ENCODE measurements at regions not wholly inside any gene's neighbourhood (a gene's known extent, or its start where the extent isn't known, plus 50 kb on each side); places are given as distances from the start of the nearest gene placed in this dataset.

GRCh38 chr21:27817902-27818623 is 851.2 kb upstream of the ADAMTS5 start:
- DNase-seq (ENCODE audit: extremely low read depth in 1 of 2, low read depth in 1 of 2), result no peak

GRCh38 chr21:27817074-27817473 is 850.2 kb upstream of the ADAMTS5 start:
- no peak for DNase-seq (ENCODE audit: extremely low read depth in 1 of 2, low read depth in 1 of 2)

- no peak for DNase-seq (ENCODE audit: extremely low read depth in 1 of 2, low read depth in 1 of 2)
These were observed 849.4 kb upstream of the ADAMTS5 start for GRCh38 chr21:27816301-27816700.

- no peak for DNase-seq (ENCODE audit: extremely low read depth in 1 of 2, low read depth in 1 of 2)
These were observed 847.3 kb upstream of the ADAMTS5 start for GRCh38 chr21:27814226-27814625.

- no peak for DNase-seq (ENCODE audit: extremely low read depth in 1 of 2, low read depth in 1 of 2)
These were observed 846.9 kb upstream of the ADAMTS5 start for GRCh38 chr21:27813750-27814149.

GRCh38 chr21:27813344-27813743 is 846.5 kb upstream of the ADAMTS5 start:
- DNase-seq (ENCODE audit: extremely low read depth in 1 of 2, low read depth in 1 of 2), result no peak

GRCh38 chr21:27812279-27812678 is 845.4 kb upstream of the ADAMTS5 start:
- DNase-seq (ENCODE audit: extremely low read depth in 1 of 2, low read depth in 1 of 2), result no peak

- no peak for DNase-seq (ENCODE audit: extremely low read depth in 1 of 2, low read depth in 1 of 2)
These were observed 842.0 kb upstream of the ADAMTS5 start for GRCh38 chr21:27808923-27809322.

GRCh38 chr21:27807596-27807995 is 840.7 kb upstream of the ADAMTS5 start:
- no peak for DNase-seq (ENCODE audit: extremely low read depth in 1 of 2, low read depth in 1 of 2)

GRCh38 chr21:27806281-27806680 is 839.4 kb upstream of the ADAMTS5 start:
- DNase-seq (ENCODE audit: extremely low read depth in 1 of 2, low read depth in 1 of 2), result no peak

GRCh38 chr21:27805696-27806095 is 838.8 kb upstream of the ADAMTS5 start:
- no peak for DNase-seq (ENCODE audit: extremely low read depth in 1 of 2, low read depth in 1 of 2)

GRCh38 chr21:27804515-27804914 is 837.6 kb upstream of the ADAMTS5 start:
- no peak for DNase-seq (ENCODE audit: extremely low read depth in 1 of 2, low read depth in 1 of 2)

- no peak for DNase-seq (ENCODE audit: extremely low read depth in 1 of 2, low read depth in 1 of 2)
These were observed 836.7 kb upstream of the ADAMTS5 start for GRCh38 chr21:27803571-27803970.

GRCh38 chr21:27802816-27803475 is 836.1 kb upstream of the ADAMTS5 start:
- no peak for DNase-seq (ENCODE audit: extremely low read depth in 1 of 2, low read depth in 1 of 2)

- DNase-seq (ENCODE audit: extremely low read depth in 1 of 2, low read depth in 1 of 2), result no peak
These were observed 833.0 kb upstream of the ADAMTS5 start for GRCh38 chr21:27799861-27800260.

- DNase-seq (ENCODE audit: extremely low read depth in 1 of 2, low read depth in 1 of 2), result no peak
These were observed 829.2 kb upstream of the ADAMTS5 start for GRCh38 chr21:27796106-27796505.

GRCh38 chr21:27795418-27795817 is 828.5 kb upstream of the ADAMTS5 start:
- DNase-seq (ENCODE audit: extremely low read depth in 1 of 2, low read depth in 1 of 2), result no peak

GRCh38 chr21:27793901-27794300 is 827.0 kb upstream of the ADAMTS5 start:
- no peak for DNase-seq (ENCODE audit: extremely low read depth in 1 of 2, low read depth in 1 of 2)

GRCh38 chr21:27787046-27787445 is 820.2 kb upstream of the ADAMTS5 start:
- DNase-seq (ENCODE audit: extremely low read depth in 1 of 2, low read depth in 1 of 2), result no peak

GRCh38 chr21:27779606-27780005 is 812.7 kb upstream of the ADAMTS5 start:
- no peak for DNase-seq (ENCODE audit: extremely low read depth in 1 of 2, low read depth in 1 of 2)

GRCh38 chr21:27776925-27777553 is 810.2 kb upstream of the ADAMTS5 start:
- DNase-seq (ENCODE audit: extremely low read depth in 1 of 2, low read depth in 1 of 2), result no peak

GRCh38 chr21:27772816-27773215 is 805.9 kb upstream of the ADAMTS5 start:
- DNase-seq (ENCODE audit: extremely low read depth in 1 of 2, low read depth in 1 of 2), result no peak

Data from activated CD8-positive, alpha-beta memory T cell treated with anti-CD3 and anti-CD28 coated beads for 1 hour (primary cell).